ENCODE measurements at regions not wholly inside any gene's neighbourhood (a gene's known extent, or its start where the extent isn't known, plus 50 kb on each side); places are given as distances from the start of the nearest gene placed in this dataset.

DNA sequence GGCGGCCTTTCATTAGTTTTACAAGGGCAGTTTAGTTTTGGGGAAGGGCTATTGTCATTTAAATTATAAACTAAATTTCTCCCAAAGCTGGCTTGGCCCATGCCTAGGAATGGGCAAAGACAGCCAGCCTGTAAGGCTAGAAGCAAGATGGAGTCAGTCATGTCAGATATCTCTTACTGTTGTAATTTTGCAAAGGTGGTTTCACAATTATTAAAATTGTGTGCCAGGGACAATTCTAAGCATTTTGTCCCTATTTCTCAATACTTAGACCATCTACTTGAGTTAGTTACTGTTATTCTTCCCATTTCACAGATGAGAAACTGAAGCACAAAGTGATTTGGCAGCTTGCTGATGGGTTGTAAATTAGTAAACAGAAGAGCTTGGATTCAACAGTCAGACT lies 467.7 kb upstream of the GOT2 start:
- Histone ChIP-seq H3K27ac (no peak overlapping the region), H3K9me3 (ENCODE audit: severe bottlenecking) (no peaks in the 10 kb centered on the region), H3K27me3 (ENCODE audit: insufficient read depth, low read depth, severe bottlenecking) (peaks cover 32% of the 10 kb centered on the region), H3K4me3 (ENCODE audit: low read depth, low read length) (no peak overlapping the region), H3K36me3 (no peaks in the 10 kb centered on the region)
- TF ChIP-seq, protein P1, sequence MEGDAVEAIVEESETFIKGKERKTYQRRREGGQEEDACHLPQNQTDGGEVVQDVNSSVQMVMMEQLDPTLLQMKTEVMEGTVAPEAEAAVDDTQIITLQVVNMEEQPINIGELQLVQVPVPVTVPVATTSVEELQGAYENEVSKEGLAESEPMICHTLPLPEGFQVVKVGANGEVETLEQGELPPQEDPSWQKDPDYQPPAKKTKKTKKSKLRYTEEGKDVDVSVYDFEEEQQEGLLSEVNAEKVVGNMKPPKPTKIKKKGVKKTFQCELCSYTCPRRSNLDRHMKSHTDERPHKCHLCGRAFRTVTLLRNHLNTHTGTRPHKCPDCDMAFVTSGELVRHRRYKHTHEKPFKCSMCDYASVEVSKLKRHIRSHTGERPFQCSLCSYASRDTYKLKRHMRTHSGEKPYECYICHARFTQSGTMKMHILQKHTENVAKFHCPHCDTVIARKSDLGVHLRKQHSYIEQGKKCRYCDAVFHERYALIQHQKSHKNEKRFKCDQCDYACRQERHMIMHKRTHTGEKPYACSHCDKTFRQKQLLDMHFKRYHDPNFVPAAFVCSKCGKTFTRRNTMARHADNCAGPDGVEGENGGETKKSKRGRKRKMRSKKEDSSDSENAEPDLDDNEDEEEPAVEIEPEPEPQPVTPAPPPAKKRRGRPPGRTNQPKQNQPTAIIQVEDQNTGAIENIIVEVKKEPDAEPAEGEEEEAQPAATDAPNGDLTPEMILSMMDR (IDR thresholded peaks at IDR 0.05; ENCODE audit: low read depth, low read length): no peak
- no peak for DNase-seq

DNA sequence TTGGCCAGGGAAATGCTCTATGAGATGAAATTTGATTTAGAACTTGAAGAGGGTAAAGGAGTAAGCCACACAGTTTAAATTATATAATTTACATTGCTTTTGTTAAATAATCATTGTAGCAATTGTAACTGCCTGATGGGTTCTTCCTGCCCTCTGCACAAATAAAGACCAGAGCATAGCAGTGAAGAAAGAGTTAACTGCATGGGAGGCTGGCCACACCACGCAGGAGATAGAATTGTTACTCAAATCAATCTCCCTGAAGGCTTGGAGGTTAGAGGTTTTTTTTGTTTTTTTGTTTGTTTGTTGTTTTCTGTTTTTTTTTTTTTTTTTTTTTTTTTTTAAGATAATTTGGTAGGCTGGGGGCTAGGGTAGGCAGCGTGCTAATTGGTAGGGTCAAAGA lies 467.0 kb upstream of the GOT2 start:
- peaks cover 32% of the 10 kb centered on the region for H3K27me3 ChIP-seq (ENCODE audit: insufficient read depth, low read depth, severe bottlenecking)
- H3K36me3 ChIP-seq: no peaks in the 10 kb centered on the region
- H3K9me3 ChIP-seq (ENCODE audit: severe bottlenecking): no peaks in the 10 kb centered on the region
- TF ChIP-seq, protein P1 (IDR thresholded peaks at IDR 0.05; ENCODE audit: low read depth, low read length): no peak
- H3K27ac ChIP-seq: no peak overlapping the region
- DNase-seq: no peak
- H3K4me3 ChIP-seq (ENCODE audit: low read depth, low read length): no peak overlapping the region

DNA sequence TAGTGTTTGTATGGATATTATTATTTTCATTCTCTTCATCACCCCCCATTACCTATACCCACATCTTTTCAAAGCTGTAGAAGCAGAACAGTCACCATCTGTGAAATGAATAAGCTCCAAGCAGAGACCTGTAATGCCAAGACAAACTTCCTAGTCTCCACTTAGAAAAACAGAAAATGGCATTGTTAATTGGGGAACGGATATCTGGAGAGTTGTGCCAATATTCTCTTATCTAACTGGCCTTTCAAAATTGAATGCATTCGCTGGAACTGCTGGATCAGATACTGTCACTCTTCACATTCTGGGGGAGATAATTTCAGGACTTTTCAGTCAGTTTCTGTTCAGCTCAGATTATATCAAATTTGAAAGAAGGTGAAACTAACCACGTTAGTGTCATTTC lies 464.4 kb upstream of the GOT2 start:
- H3K9me3 ChIP-seq (ENCODE audit: severe bottlenecking): no peaks in the 10 kb centered on the region
- no peak overlapping the region for H3K27ac ChIP-seq
- peaks cover 19% of the 10 kb centered on the region for H3K27me3 ChIP-seq (ENCODE audit: insufficient read depth, low read depth, severe bottlenecking)
- DNase-seq: no peak
- no peak overlapping the region for H3K4me3 ChIP-seq (ENCODE audit: low read depth, low read length)
- TF ChIP-seq, protein P1 (IDR thresholded peaks at IDR 0.05; ENCODE audit: low read depth, low read length): no peak
- H3K36me3 ChIP-seq: no peaks in the 10 kb centered on the region

DNA sequence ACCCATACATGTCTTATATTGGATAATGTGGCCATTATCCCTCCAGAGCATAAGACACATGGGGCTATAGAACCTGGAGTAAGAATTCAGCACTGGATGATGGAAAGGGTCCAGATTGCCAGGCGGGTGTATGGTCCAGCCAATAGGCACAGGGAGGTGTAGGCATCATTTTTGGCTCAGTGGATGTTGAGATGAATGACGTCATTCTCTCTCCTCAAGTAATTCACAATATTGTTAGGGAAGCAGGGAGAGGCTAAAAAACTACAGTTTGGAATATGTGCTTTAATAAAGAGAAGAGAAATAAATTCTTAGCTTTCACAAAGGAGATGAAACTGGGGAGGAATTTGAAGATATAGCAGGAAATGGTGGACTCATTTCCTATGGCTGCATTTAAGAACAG lies 461.1 kb upstream of the GOT2 start:
- no peaks in the 10 kb centered on the region for H3K36me3 ChIP-seq
- no peak overlapping the region for H3K4me3 ChIP-seq (ENCODE audit: low read depth, low read length)
- H3K27me3 ChIP-seq (ENCODE audit: insufficient read depth, low read depth, severe bottlenecking): peaks cover 19% of the 10 kb centered on the region
- TF ChIP-seq, protein P1 (IDR thresholded peaks at IDR 0.05; ENCODE audit: low read depth, low read length): no peak
- no peak for DNase-seq
- no peaks in the 10 kb centered on the region for H3K9me3 ChIP-seq (ENCODE audit: severe bottlenecking)
- H3K27ac ChIP-seq: no peak overlapping the region

DNA sequence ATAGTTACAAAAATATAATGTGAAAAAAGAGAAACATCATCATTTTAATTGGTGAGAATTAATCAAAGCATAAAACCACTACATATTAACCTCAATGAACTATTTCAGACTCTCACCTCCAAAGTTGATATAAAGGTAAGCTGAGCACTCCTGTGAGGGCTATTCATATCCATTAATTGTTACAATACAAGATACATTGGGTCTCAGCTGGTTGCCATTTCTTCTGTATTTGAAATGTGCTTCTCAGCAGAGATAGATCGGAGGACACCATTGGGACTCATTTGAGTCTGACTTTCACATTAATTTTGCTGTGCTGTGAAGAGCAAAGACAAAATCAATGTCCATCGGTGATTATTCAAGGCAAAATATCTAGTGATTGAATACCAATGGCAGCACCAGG lies 459.5 kb upstream of the GOT2 start:
- DNase-seq: no peak
- peaks cover 17% of the 10 kb centered on the region for H3K27me3 ChIP-seq (ENCODE audit: insufficient read depth, low read depth, severe bottlenecking)
- no peaks in the 10 kb centered on the region for H3K9me3 ChIP-seq (ENCODE audit: severe bottlenecking)
- no peaks in the 10 kb centered on the region for H3K36me3 ChIP-seq
- TF ChIP-seq, protein P1 (IDR thresholded peaks at IDR 0.05; ENCODE audit: low read depth, low read length): no peak
- no peak overlapping the region for H3K27ac ChIP-seq
- H3K4me3 ChIP-seq (ENCODE audit: low read depth, low read length): no peak overlapping the region

DNA sequence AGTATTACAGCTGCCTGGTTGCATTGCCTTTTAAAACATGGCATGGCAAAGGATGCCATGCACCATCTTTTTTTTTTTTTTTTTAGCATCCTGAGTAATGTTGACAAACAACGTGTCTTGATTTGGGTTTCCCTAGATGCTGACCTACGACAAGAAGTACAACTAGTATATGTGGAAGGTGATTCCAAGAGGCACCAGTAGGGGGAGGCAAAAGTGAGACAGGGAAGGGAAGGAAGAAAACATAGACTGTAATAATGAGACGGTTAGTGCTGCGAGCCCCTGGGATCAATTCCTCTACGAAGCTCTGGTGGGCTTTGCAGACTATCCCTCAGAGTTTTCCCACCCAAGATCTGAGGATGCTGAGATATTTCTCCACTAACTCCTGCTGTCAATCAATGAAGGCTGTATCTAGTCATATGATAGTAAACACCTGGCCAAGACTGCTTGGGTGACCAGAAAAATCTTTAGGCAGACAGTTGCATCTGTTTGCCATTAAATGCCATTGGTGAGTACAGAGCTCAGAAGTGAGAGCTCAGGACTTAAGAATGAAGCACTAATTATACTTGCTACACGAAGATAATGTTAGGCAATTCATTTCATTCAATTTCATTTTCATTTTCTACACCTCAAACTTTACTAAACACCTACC lies 458.6 kb upstream of the GOT2 start:
- Histone ChIP-seq H3K27ac (no peak overlapping the region), H3K27me3 (ENCODE audit: insufficient read depth, low read depth, severe bottlenecking) (peaks cover 18% of the 10 kb centered on the region), H3K4me3 (ENCODE audit: low read depth, low read length) (no peak overlapping the region), H3K36me3 (no peaks in the 10 kb centered on the region), H3K9me3 (ENCODE audit: severe bottlenecking) (no peaks in the 10 kb centered on the region)
- DNase-seq: peak; percentile 54
- TF ChIP-seq, protein P1 (IDR thresholded peaks at IDR 0.05; ENCODE audit: low read depth, low read length): peak; percentile 54

Measured in WERI-Rb-1 (cell line).